Gastrocnemius medialis (tissue), 4 donors: ENCODE measurements at regions not wholly inside any gene's neighbourhood (a gene's known extent, or its start where the extent isn't known, plus 50 kb on each side); places are given as distances from the start of the nearest gene placed in this dataset.

ENCODE experiments used
- ATAC-seq, 2 donors: fragments of 150-250 bp; one replicate each; pipeline ENCODE4 v1.9.1; 2016
- DNase-seq, 2 donors: peaks; one replicate each; pipeline ENCODE4 v3.0.0-alpha.2; 2019
- H3K27ac ChIP-seq, 4 donors: fragments of 200-600 bp; sonication (generic); 1 replicate in 1 of 4; 2 replicates in 3 of 4; pipeline ENCODE4 v1.5.1; 2016 to 2018; ENCODE audit warnings: mild to moderate bottlenecking in 2 of 4, moderate library complexity in 1 of 4
- H3K27me3 ChIP-seq, 3 donors: fragments of 200-600 bp; sonication (generic) in 2 of 3; 1 replicate in 1 of 3; 2 replicates in 2 of 3; pipeline versions ENCODE4 v1.5.1 to v1.6.0; 2016 to 2019; ENCODE audit warnings: mild to moderate bottlenecking in 1 of 3, moderate library complexity in 1 of 3
- H3K36me3 ChIP-seq, 2 donors: fragments of 200-600 bp; sonication (generic) in 1 of 2; one replicate each; pipeline ENCODE4 v1.5.1; 2017 to 2018
- H3K4me1 ChIP-seq, 2 donors: fragments of 200-600 bp; sonication (generic) in 1 of 2; one replicate each; pipeline ENCODE4 v1.5.1; 2016 to 2017; ENCODE audit warnings: mild to moderate bottlenecking in 2 of 2
- H3K4me3 ChIP-seq, 4 donors: fragments of 200-600 bp; sonication (generic) in 3 of 4; 1 replicate in 1 of 4; 2 replicates in 3 of 4; pipeline ENCODE4 v1.5.1; 2016 to 2019; ENCODE audit warnings: mild to moderate bottlenecking in 2 of 4
- H3K9me3 ChIP-seq, 3 donors: fragments of 200-600 bp; sonication (generic) in 2 of 3; 1 replicate in 1 of 3; 2 replicates in 2 of 3; pipeline ENCODE4 v1.5.1; 2016 to 2019
- CTCF ChIP-seq, 5 experiments: fragments of 450-650 bp in 3 of 5; fragments of 200-600 bp in 2 of 5; sonication (generic) in 2 of 5; IDR thresholded peaks in 4 of 5; conservative IDR thresholded peaks in 1 of 5; 1 replicate in 4 of 5; 2 replicates in 1 of 5; pipeline ENCODE4 v1.5.1; 2016 to 2019; ENCODE audit warnings: antibody characterized with exemption in 5 of 5, mild to moderate bottlenecking in 3 of 5, moderate library complexity in 3 of 5
- POLR2A ChIP-seq, 2 donors: fragments of 450-650 bp; IDR thresholded peaks; one replicate each; pipeline ENCODE4 v1.6.1; 2017; ENCODE audit warnings: antibody characterized with exemption in 2 of 2, mild to moderate bottlenecking in 2 of 2, moderate library complexity in 2 of 2
- in situ Hi-C, 4 donors: fragments of 200-750 bp; cut with MboI; loops; one replicate each; pipeline versions ENCODE4 v1.15.0 to v1.8.0; 2017; ENCODE audit warnings: low sequenced_read_pairs in 4 of 4
- intact Hi-C: fragments of 100-400 bp; cut with DNase I; formaldehyde crosslinking; loops from one replicate; pipeline ENCODE4 v1.15.1; 2023; ENCODE audit warnings: low total_unique reads

- ATAC-seq (no peak), DNase-seq (peak in 1 of 2 donors; percentile 32)
- Histone ChIP-seq H3K9me3 (no peaks in the 10 kb centered on the region), H3K27ac (peak overlapping the region in 1 of 4 donors; percentile 39), H3K36me3 (no peaks in the 10 kb centered on the region), H3K4me3 (no peak overlapping the region), H3K4me1 (peaks cover 22 to 23% of the 10 kb centered on the region in 2 donors), H3K27me3 (no peaks in the 10 kb centered on the region)
- in situ Hi-C loops = no loop called here
- intact Hi-C loops = no loop called here
- no peak for TF ChIP-seq POLR2A (IDR thresholded peaks at IDR 0.05)
- TF ChIP-seq CTCF (IDR thresholded peaks at IDR 0.05 in 4 of 5, conservative IDR thresholded peaks at IDR 0.05 in 1 of 5) = no peak
These were observed 114.6 kb downstream of the AQP9 start for GRCh38 chr15:58252586-58253323.

- Histone ChIP-seq H3K27me3 (no peaks in the 10 kb centered on the region), H3K36me3 (no peaks in the 10 kb centered on the region), H3K4me1 (peaks cover 40 to 48% of the 10 kb centered on the region in 2 donors), H3K9me3 (no peaks in the 10 kb centered on the region), H3K27ac (peak overlapping the region; percentile 90 to 96 (median 94)), H3K4me3 (no peak overlapping the region)
- TF ChIP-seq CTCF (IDR thresholded peaks at IDR 0.05 in 4 of 5, conservative IDR thresholded peaks at IDR 0.05 in 1 of 5) (no peak), POLR2A (IDR thresholded peaks at IDR 0.05) (peak; percentile 42 to 48)
- in situ Hi-C loops = no loop called here
- intact Hi-C loops = loop anchor here (1.0 kb wide), 1 partner anchor 10 kb away; no protein-coding TSS in a partner anchor
- ATAC-seq (peak; percentile 41 to 49), DNase-seq (peak; percentile 60 to 82)
These were observed 119.7 kb downstream of the AQP9 start for GRCh38 chr15:58257776-58258325.

GRCh38 chr15:58258501-58259292 is 120.5 kb downstream of the AQP9 start:
- DNase-seq (peak; percentile 30 to 51), ATAC-seq (peak; percentile 19 to 33)
- peaks cover 40 to 48% of the 10 kb centered on the region in 2 donors for H3K4me1 ChIP-seq
- no peaks in the 10 kb centered on the region for H3K27me3 ChIP-seq
- H3K36me3 ChIP-seq = no peaks in the 10 kb centered on the region
- peak overlapping the region; percentile 90 to 96 (median 94) for H3K27ac ChIP-seq
- intact Hi-C loops (loop anchor here (1.0 kb wide), 1 partner anchor 10 kb away; no protein-coding TSS in a partner anchor), in situ Hi-C loops (no loop called here)
- no peaks in the 10 kb centered on the region for H3K9me3 ChIP-seq
- peak overlapping the region in 1 of 4 donors; percentile 7 for H3K4me3 ChIP-seq
- TF ChIP-seq POLR2A (IDR thresholded peaks at IDR 0.05) = peak; percentile 20 to 33
- TF ChIP-seq CTCF (IDR thresholded peaks at IDR 0.05 in 4 of 5, conservative IDR thresholded peaks at IDR 0.05 in 1 of 5) = no peak

- H3K4me3 ChIP-seq = peak overlapping the region in 1 of 4 donors; percentile 20
- no peaks in the 10 kb centered on the region for H3K9me3 ChIP-seq
- peaks cover 40 to 48% of the 10 kb centered on the region in 2 donors for H3K4me1 ChIP-seq
- H3K27ac ChIP-seq = peak overlapping the region; percentile 90 to 96 (median 94)
- intact Hi-C loops (loop anchor here (5.0 kb wide), 3 partner anchors 247 to 512 kb away; partner anchors contain the start of gene MINDY2), in situ Hi-C loops (loop anchor here in 1 of 4 donors (10.0 kb wide), 1 partner anchor 65 kb away; no protein-coding TSS in a partner anchor)
- no peaks in the 10 kb centered on the region for H3K36me3 ChIP-seq
- TF ChIP-seq CTCF (IDR thresholded peaks at IDR 0.05 in 4 of 5, conservative IDR thresholded peaks at IDR 0.05 in 1 of 5) (no peak), POLR2A (IDR thresholded peaks at IDR 0.05) (peak; percentile 50 to 52)
- peak; percentile 46 to 54 for ATAC-seq
- no peaks in the 10 kb centered on the region for H3K27me3 ChIP-seq
- DNase-seq = peak; percentile 40 to 48
These were observed 122.1 kb downstream of the AQP9 start for GRCh38 chr15:58260205-58260724.
